A673 (cell line): ENCODE measurements at regions not wholly inside any gene's neighbourhood (a gene's known extent, or its start where the extent isn't known, plus 50 kb on each side); places are given as distances from the start of the nearest gene placed in this dataset.

Experiments
- BruUV-seq: library from RNA; stranded (reverse); fragments of 400-500 nt; replicated peaks from 2 replicates; lab custom pipeline; 2021; lab: Mats Ljungman, UMichigan
- CTCF ChIA-PET: fragments of 300-600 bp; sonication (Branson Sonifier 250); formaldehyde crosslinking; loops from one replicate; lab custom pipeline; 2022; ENCODE audit warnings: antibody characterized with exemption; lab: Charles Lee
- POLR2A ChIA-PET: fragments of 300-600 bp; sonication (Branson Sonifier 250); formaldehyde crosslinking; loops from one replicate; lab custom pipeline; 2022; ENCODE audit warnings: antibody characterized with exemption; ENCODE audit not compliant: low non-redundant PET; lab: Charles Lee
- DNase-seq: peaks from one replicate; pipeline ENCODE4 v3.0.0-alpha.2; 2015; ENCODE audit warnings: low spot score
- H3K27ac ChIP-seq: fragments of 200-600 bp; sonication (generic); 2 replicates; pipeline ENCODE4 v1.5.1; 2016; ENCODE audit warnings: mixed run types, low read depth, mild to moderate bottlenecking, mixed read lengths, antibody characterized with exemption, low read length; ENCODE audit not compliant: poor library complexity, severe bottlenecking
- H3K27me3 ChIP-seq: fragments of 200-600 bp; sonication (generic); replicated peaks from 2 replicates; pipeline ENCODE4 v1.6.1; 2017; ENCODE audit warnings: mixed run types, low read depth, mild to moderate bottlenecking, mixed read lengths, antibody characterized with exemption, low read length; ENCODE audit not compliant: insufficient read depth, poor library complexity
- H3K36me3 ChIP-seq: fragments of 200-600 bp; sonication (generic); 2 replicates; pipeline ENCODE4 v1.6.1; 2016; ENCODE audit warnings: mixed run types, mild to moderate bottlenecking, mixed read lengths, antibody characterized with exemption, low read length; ENCODE audit not compliant: insufficient read depth, poor library complexity, severe bottlenecking
- H3K4me1 ChIP-seq: fragments of 200-600 bp; sonication (generic); 2 replicates; pipeline ENCODE4 v1.6.1; 2017; ENCODE audit warnings: mixed run types, mild to moderate bottlenecking, mixed read lengths, antibody characterized with exemption, low read length; ENCODE audit not compliant: insufficient read depth, poor library complexity, severe bottlenecking
- H3K4me3 ChIP-seq: fragments of 200-600 bp; sonication (generic); 2 replicates; pipeline ENCODE4 v1.5.1; 2016; ENCODE audit warnings: low read depth, mixed run types, mild to moderate bottlenecking, mixed read lengths, low read length; ENCODE audit not compliant: poor library complexity, severe bottlenecking
- H3K9me3 ChIP-seq: fragments of 200-600 bp; sonication (generic); 2 replicates; pipeline ENCODE4 v1.6.1; 2016; ENCODE audit warnings: mixed run types, low read depth, mild to moderate bottlenecking, mixed read lengths, antibody characterized with exemption, low read length; ENCODE audit not compliant: poor library complexity, severe bottlenecking
- EZH2 ChIP-seq: fragments of 200-600 bp; sonication (generic); IDR thresholded peaks from 2 replicates; pipeline ENCODE4 v1.6.1; 2017; ENCODE audit warnings: borderline replicate concordance, low read depth, mild to moderate bottlenecking, mixed read lengths, antibody characterized with exemption, low read length; ENCODE audit not compliant: poor library complexity, severe bottlenecking
- intact Hi-C: fragments of 100-400 bp; cut with micrococcal nuclease; formaldehyde crosslinking; loops from one replicate; pipeline ENCODE4 v1.10.0; 2022; ENCODE audit not compliant: unreplicated experiment
- TF ChIP-seq, protein P1 (sequence below): fragments of 300-800, 200-600 bp; sonication (generic); conservative IDR thresholded peaks from 2 replicates; pipeline ENCODE4 v1.5.1; 2017; ENCODE audit warnings: low read depth, mild to moderate bottlenecking, antibody characterized with exemption, low read length, moderate library complexity, mixed read lengths

DNA sequence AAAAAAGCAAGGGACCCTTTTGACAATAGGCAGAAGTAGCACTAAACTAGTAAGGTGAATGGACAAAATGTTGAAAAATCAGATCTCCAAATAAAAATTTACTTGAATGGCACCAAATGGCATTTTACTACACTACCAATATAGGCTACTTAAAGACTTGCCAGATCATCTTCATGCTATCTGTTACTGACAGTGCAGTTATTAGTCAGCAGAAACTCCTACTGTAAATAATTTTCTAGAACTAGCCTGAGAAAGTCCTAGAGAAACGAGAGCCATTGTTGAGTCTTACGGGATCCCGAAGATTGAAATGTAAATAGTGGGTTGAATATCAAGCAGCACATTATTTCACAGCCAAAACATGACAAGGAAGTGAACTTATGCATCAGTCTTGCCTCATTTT lies 350.3 kb downstream of the SEC23A start:
- DNase-seq, result no peak
- POLR2A ChIA-PET, result no interaction called here
- Histone ChIP-seq H3K4me1 (no peaks in the 10 kb centered on the region), H3K27ac (no peak overlapping the region), H3K4me3 (no peak overlapping the region), H3K36me3 (no peaks in the 10 kb centered on the region), H3K9me3 (no peaks in the 10 kb centered on the region), H3K27me3 (no peaks in the 10 kb centered on the region)
- intact Hi-C loops, result no loop called here
- TF ChIP-seq EZH2, result no peak
- BruUV-seq, result no TSS peak
- CTCF ChIA-PET, result no interaction called here

DNA sequence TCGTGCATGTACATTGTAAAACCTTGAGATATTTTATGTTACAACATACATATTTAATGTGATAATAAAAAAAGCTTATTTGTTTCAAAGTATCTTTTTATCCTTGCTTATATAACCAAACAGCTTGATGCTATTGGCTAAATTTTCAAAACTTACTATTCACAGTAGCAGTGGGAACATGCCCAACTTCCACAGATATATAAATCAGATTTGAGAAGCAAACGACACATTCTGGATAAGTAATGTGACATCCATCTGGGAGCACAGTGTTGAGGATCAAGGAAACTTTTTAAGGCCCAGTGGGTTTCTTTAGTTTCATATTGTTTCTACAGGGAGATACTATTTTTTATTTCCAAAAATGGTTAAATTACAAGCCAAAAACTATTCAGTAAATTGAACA lies 350.7 kb downstream of the SEC23A start:
- no peak for DNase-seq
- CTCF ChIA-PET, result no interaction called here
- Histone ChIP-seq H3K36me3 (no peaks in the 10 kb centered on the region), H3K4me1 (no peaks in the 10 kb centered on the region), H3K27ac (no peak overlapping the region), H3K27me3 (no peaks in the 10 kb centered on the region), H3K4me3 (no peak overlapping the region), H3K9me3 (no peaks in the 10 kb centered on the region)
- no peak for TF ChIP-seq EZH2
- TF ChIP-seq, protein P1, sequence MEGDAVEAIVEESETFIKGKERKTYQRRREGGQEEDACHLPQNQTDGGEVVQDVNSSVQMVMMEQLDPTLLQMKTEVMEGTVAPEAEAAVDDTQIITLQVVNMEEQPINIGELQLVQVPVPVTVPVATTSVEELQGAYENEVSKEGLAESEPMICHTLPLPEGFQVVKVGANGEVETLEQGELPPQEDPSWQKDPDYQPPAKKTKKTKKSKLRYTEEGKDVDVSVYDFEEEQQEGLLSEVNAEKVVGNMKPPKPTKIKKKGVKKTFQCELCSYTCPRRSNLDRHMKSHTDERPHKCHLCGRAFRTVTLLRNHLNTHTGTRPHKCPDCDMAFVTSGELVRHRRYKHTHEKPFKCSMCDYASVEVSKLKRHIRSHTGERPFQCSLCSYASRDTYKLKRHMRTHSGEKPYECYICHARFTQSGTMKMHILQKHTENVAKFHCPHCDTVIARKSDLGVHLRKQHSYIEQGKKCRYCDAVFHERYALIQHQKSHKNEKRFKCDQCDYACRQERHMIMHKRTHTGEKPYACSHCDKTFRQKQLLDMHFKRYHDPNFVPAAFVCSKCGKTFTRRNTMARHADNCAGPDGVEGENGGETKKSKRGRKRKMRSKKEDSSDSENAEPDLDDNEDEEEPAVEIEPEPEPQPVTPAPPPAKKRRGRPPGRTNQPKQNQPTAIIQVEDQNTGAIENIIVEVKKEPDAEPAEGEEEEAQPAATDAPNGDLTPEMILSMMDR, result no peak
- POLR2A ChIA-PET, result no interaction called here
- no TSS peak for BruUV-seq
- intact Hi-C loops, result no loop called here

DNA sequence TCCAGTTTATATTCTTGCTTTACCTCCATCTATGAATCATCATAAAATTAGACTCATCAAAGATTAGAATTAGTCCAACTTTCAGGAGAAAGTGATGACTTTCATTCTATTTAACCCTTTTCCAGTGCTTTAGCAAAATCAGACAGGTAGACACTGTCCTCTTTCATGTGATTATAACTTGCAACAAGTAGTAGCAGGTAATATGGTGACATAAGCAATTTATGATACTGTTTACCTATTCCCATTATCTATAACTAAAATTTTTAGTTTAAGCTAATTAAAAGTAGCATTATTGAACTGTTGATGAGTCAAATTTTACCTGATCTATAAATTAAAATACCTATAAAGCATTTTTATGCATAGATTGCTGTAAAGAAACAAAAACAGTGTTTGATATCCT lies 351.6 kb downstream of the SEC23A start:
- H3K27me3 ChIP-seq, result no peaks in the 10 kb centered on the region
- BruUV-seq, result no TSS peak
- ChIA-PET POLR2A (no interaction called here), CTCF (no interaction called here)
- no peak for DNase-seq
- H3K36me3 ChIP-seq, result no peaks in the 10 kb centered on the region
- TF ChIP-seq EZH2, result no peak
- TF ChIP-seq, protein P1, result no peak
- no peak overlapping the region for H3K4me3 ChIP-seq
- no peak overlapping the region for H3K27ac ChIP-seq
- intact Hi-C loops, result no loop called here
- no peaks in the 10 kb centered on the region for H3K4me1 ChIP-seq
- no peaks in the 10 kb centered on the region for H3K9me3 ChIP-seq

DNA sequence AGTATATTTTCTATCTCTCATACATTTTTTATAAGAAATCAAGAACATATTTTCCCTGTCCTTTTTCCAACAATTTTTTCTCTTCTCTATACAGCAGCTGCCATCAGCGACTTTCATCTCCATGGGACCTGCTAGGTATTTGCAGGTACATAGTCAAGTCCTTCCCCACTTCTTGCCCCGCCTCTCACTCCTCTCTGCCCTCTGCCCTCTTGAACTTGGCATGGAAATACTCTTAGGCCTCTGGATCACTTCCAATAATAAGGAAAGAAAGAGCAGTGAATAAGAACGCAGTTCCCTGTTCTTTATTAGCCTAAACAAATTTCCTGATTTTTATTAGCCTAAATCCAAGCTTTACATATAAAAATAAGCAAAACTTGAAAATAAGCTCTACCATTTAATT lies 353.1 kb downstream of the SEC23A start:
- BruUV-seq, result no TSS peak
- POLR2A ChIA-PET, result no interaction called here

More for the DNA sequence above, 353.1 kb downstream of the SEC23A start:
- Histone ChIP-seq H3K4me3 (no peak overlapping the region), H3K9me3 (no peaks in the 10 kb centered on the region), H3K4me1 (no peaks in the 10 kb centered on the region), H3K27me3 (no peaks in the 10 kb centered on the region), H3K36me3 (no peaks in the 10 kb centered on the region), H3K27ac (no peak overlapping the region)
- no peak for DNase-seq
- TF ChIP-seq, protein P1, result no peak
- no peak for TF ChIP-seq EZH2
- CTCF ChIA-PET, result no interaction called here
- intact Hi-C loops, result no loop called here
